Mesothelial cell of epicardium (in vitro differentiated cells): ENCODE measurements at regions not wholly inside any gene's neighbourhood (a gene's known extent, or its start where the extent isn't known, plus 50 kb on each side); places are given as distances from the start of the nearest gene placed in this dataset.
"Not testable (repeated sequence)": the region's sequence is repeated elsewhere in the genome, so short reads cannot be mapped to it uniquely, and the experiment has no call there.

Experiments used
- DNase-seq, 2 experiments: peaks; one replicate each; pipeline ENCODE4 v3.0.0; 2021; ENCODE audit warnings: low spot score in 2 of 2; ENCODE audit not compliant: unreplicated experiment in 2 of 2
- H3K27ac Mint-ChIP-seq: 2 replicates; pipeline ENCODE4 v1.8.0; 2021; ENCODE audit warnings: mixed read lengths
- H3K27me3 Mint-ChIP-seq: 2 replicates; pipeline ENCODE4 v1.8.0; 2021; ENCODE audit warnings: low read depth, mixed read lengths
- H3K36me3 Mint-ChIP-seq: 2 replicates; pipeline ENCODE4 v1.8.0; 2021; ENCODE audit warnings: mixed read lengths
- H3K4me1 Mint-ChIP-seq: 2 replicates; pipeline ENCODE4 v1.8.0; 2021; ENCODE audit warnings: mixed read lengths
- H3K4me3 Mint-ChIP-seq: 2 replicates; pipeline ENCODE4 v1.8.0; 2021; ENCODE audit warnings: mild to moderate bottlenecking, moderate library complexity, mixed read lengths
- H3K9me3 Mint-ChIP-seq: 2 replicates; pipeline ENCODE4 v1.8.0; 2021; ENCODE audit warnings: mixed read lengths
- CTCF ChIP-seq: fragments of 200-600 bp; sonication (generic); IDR thresholded peaks from one replicate; pipeline ENCODE4 v1.5.0; 2021; ENCODE audit warnings: antibody characterized with exemption; ENCODE audit not compliant: unreplicated experiment

- no peak for DNase-seq
- Mint-ChIP-seq H3K27me3 (no peaks in the 10 kb centered on the region), H3K27ac (no peak overlapping the region), H3K4me3 (no peak overlapping the region), H3K9me3 (no peaks in the 10 kb centered on the region), H3K36me3 (no peaks in the 10 kb centered on the region), H3K4me1 (no peaks in the 10 kb centered on the region)
- TF ChIP-seq CTCF = no peak
These were observed 1150.0 kb upstream of the POT1 start for GRCh38 chr7:126079581-126079980.

- no peaks in the 10 kb centered on the region for H3K27me3 Mint-ChIP-seq
- H3K4me1 Mint-ChIP-seq = no peaks in the 10 kb centered on the region
- no peak overlapping the region for H3K27ac Mint-ChIP-seq
- no peak for TF ChIP-seq CTCF
- H3K36me3 Mint-ChIP-seq = no peaks in the 10 kb centered on the region
- no peak for DNase-seq
- no peaks in the 10 kb centered on the region for H3K9me3 Mint-ChIP-seq
- no peak overlapping the region for H3K4me3 Mint-ChIP-seq
These were observed 1149.5 kb upstream of the POT1 start for GRCh38 chr7:126079151-126079550.

GRCh38 chr7:126065766-126066165 is 1136.1 kb upstream of the POT1 start:
- Mint-ChIP-seq H3K36me3 (no peaks in the 10 kb centered on the region), H3K27ac (no peak overlapping the region), H3K9me3 (peaks cover 8% of the 10 kb centered on the region), H3K4me1 (no peaks in the 10 kb centered on the region), H3K4me3 (no peak overlapping the region), H3K27me3 (no peaks in the 10 kb centered on the region)
- TF ChIP-seq CTCF = no peak
- no peak for DNase-seq

- Mint-ChIP-seq H3K9me3 (peaks cover 24% of the 10 kb centered on the region), H3K4me3 (no peak overlapping the region), H3K27me3 (no peaks in the 10 kb centered on the region), H3K27ac (no peak overlapping the region), H3K4me1 (no peaks in the 10 kb centered on the region), H3K36me3 (no peaks in the 10 kb centered on the region)
- no peak for DNase-seq
- TF ChIP-seq CTCF = no peak
These were observed 1128.4 kb upstream of the POT1 start for GRCh38 chr7:126057979-126058378.

- H3K9me3 Mint-ChIP-seq = peaks cover 19% of the 10 kb centered on the region
- not testable (repeated sequence) for H3K4me3 Mint-ChIP-seq
These were observed 1127.0 kb upstream of the POT1 start for GRCh38 chr7:126056613-126057012.

GRCh38 chr7:126052229-126052628 is 1122.6 kb upstream of the POT1 start:
- Mint-ChIP-seq H3K36me3 (no peaks in the 10 kb centered on the region), H3K9me3 (peaks cover 2% of the 10 kb centered on the region), H3K27ac (no peak overlapping the region), H3K4me3 (no peak overlapping the region), H3K27me3 (no peaks in the 10 kb centered on the region), H3K4me1 (no peaks in the 10 kb centered on the region)
- DNase-seq = no peak
- TF ChIP-seq CTCF = no peak

More at GRCh38 chr7:126056613-126057012, 1127.0 kb upstream of the POT1 start:
- H3K4me1 Mint-ChIP-seq, DNase-seq, H3K27ac Mint-ChIP-seq, H3K27me3 Mint-ChIP-seq, H3K36me3 Mint-ChIP-seq: not testable (repeated sequence)
